ENCODE measurements at regions not wholly inside any gene's neighbourhood (a gene's known extent, or its start where the extent isn't known, plus 50 kb on each side); places are given as distances from the start of the nearest gene placed in this dataset.

GRCh38 chr10:28137907-28138880 lies 139.3 kb upstream of the ODAD2 start:
- peak; percentile 4 for DNase-seq (ENCODE audit: low read depth)
- TF ChIP-seq CTCF (conservative IDR thresholded peaks at IDR 0.05; ENCODE audit: low read depth, low read length): no peak
- no peak overlapping the region for H3K4me3 ChIP-seq (ENCODE audit: low read depth, low read length)

GRCh38 chr10:28135258-28135657 lies 136.4 kb upstream of the ODAD2 start:
- peak; percentile 44 for DNase-seq (ENCODE audit: low read depth)
- TF ChIP-seq CTCF (conservative IDR thresholded peaks at IDR 0.05; ENCODE audit: low read depth, low read length): peak; percentile 38
- H3K4me3 ChIP-seq (ENCODE audit: low read depth, low read length): no peak overlapping the region

- peak; percentile 61 for DNase-seq (ENCODE audit: low read depth)
Observed at GRCh38 chr10:28130267-28130666, 131.4 kb upstream of the ODAD2 start.

GRCh38 chr10:28127881-28128280 lies 129.0 kb upstream of the ODAD2 start:
- DNase-seq (ENCODE audit: low read depth): peak; percentile 13
- H3K4me3 ChIP-seq (ENCODE audit: low read depth, low read length): no peak overlapping the region
- no peak for TF ChIP-seq CTCF (conservative IDR thresholded peaks at IDR 0.05; ENCODE audit: low read depth, low read length)

More at GRCh38 chr10:28130267-28130666, 131.4 kb upstream of the ODAD2 start:
- TF ChIP-seq CTCF (conservative IDR thresholded peaks at IDR 0.05; ENCODE audit: low read depth, low read length): no peak
- no peak overlapping the region for H3K4me3 ChIP-seq (ENCODE audit: low read depth, low read length)

GRCh38 chr10:28125701-28126100 lies 126.8 kb upstream of the ODAD2 start:
- no peak for TF ChIP-seq CTCF (conservative IDR thresholded peaks at IDR 0.05; ENCODE audit: low read depth, low read length)
- H3K4me3 ChIP-seq (ENCODE audit: low read depth, low read length): no peak overlapping the region
- DNase-seq (ENCODE audit: low read depth): peak; percentile 62

- no peak overlapping the region for H3K4me3 ChIP-seq (ENCODE audit: low read depth, low read length)
- no peak for TF ChIP-seq CTCF (conservative IDR thresholded peaks at IDR 0.05; ENCODE audit: low read depth, low read length)
- DNase-seq (ENCODE audit: low read depth): no peak
Observed at GRCh38 chr10:28120795-28121194, 121.9 kb upstream of the ODAD2 start.

Data from choroid plexus epithelial cell (primary cell).